Glutamatergic neuron (in vitro differentiated cells): ENCODE measurements at regions not wholly inside any gene's neighbourhood (a gene's known extent, or its start where the extent isn't known, plus 50 kb on each side); places are given as distances from the start of the nearest gene placed in this dataset.
"Not testable (repeated sequence)": the region's sequence is repeated elsewhere in the genome, so short reads cannot be mapped to it uniquely, and the experiment has no call there.

Experiments
- DNase-seq: peaks from one replicate; pipeline ENCODE4 v3.0.0; 2022
- H3K27ac Mint-ChIP-seq: one replicate; pipeline ENCODE4 v1.8.0; 2020; ENCODE audit warnings: mild to moderate bottlenecking, mixed read lengths, inconsistent platforms; ENCODE audit not compliant: unreplicated experiment
- H3K27me3 Mint-ChIP-seq: one replicate; pipeline ENCODE4 v1.8.0; 2020; ENCODE audit warnings: mild to moderate bottlenecking, moderate library complexity, mixed read lengths, inconsistent platforms; ENCODE audit not compliant: unreplicated experiment
- H3K36me3 Mint-ChIP-seq: one replicate; pipeline ENCODE4 v1.8.0; 2020; ENCODE audit warnings: mild to moderate bottlenecking, mixed read lengths, inconsistent platforms; ENCODE audit not compliant: unreplicated experiment
- H3K4me1 Mint-ChIP-seq: one replicate; pipeline ENCODE4 v1.8.0; 2020; ENCODE audit warnings: mild to moderate bottlenecking, low read depth, mixed read lengths, inconsistent platforms; ENCODE audit not compliant: unreplicated experiment
- H3K4me3 Mint-ChIP-seq: one replicate; pipeline ENCODE4 v1.8.0; 2020; ENCODE audit warnings: mild to moderate bottlenecking, mixed read lengths, inconsistent platforms; ENCODE audit not compliant: unreplicated experiment
- H3K9me3 Mint-ChIP-seq: one replicate; pipeline ENCODE4 v1.8.0; 2020; ENCODE audit warnings: mild to moderate bottlenecking, moderate library complexity, mixed read lengths, inconsistent platforms; ENCODE audit not compliant: unreplicated experiment
- CTCF ChIP-seq: fragments of 200-600 bp; sonication (generic); IDR thresholded peaks from one replicate; pipeline ENCODE4 v1.5.0; 2021; ENCODE audit not compliant: partially characterized antibody, unreplicated experiment

GRCh38 chr22:22771696-22772377, 115.8 kb upstream of the IGLL5 start:
- no peak for DNase-seq
- Mint-ChIP-seq H3K36me3 (peaks cover 4% of the 10 kb centered on the region), H3K4me3 (no peak overlapping the region), H3K4me1 (no peaks in the 10 kb centered on the region), H3K9me3 (no peaks in the 10 kb centered on the region), H3K27ac (no peak overlapping the region), H3K27me3 (peaks cover 8% of the 10 kb centered on the region)
- no peak for TF ChIP-seq CTCF

GRCh38 chr22:22772396-22772795, 115.2 kb upstream of the IGLL5 start:
- H3K4me1 Mint-ChIP-seq = no peaks in the 10 kb centered on the region
- H3K27ac Mint-ChIP-seq = no peak overlapping the region
- DNase-seq = no peak
- no peak for TF ChIP-seq CTCF
- no peak overlapping the region for H3K4me3 Mint-ChIP-seq
- H3K9me3 Mint-ChIP-seq = no peaks in the 10 kb centered on the region
- H3K36me3 Mint-ChIP-seq = peaks cover 4% of the 10 kb centered on the region
- H3K27me3 Mint-ChIP-seq = peaks cover 8% of the 10 kb centered on the region

- Mint-ChIP-seq H3K9me3 (no peaks in the 10 kb centered on the region), H3K4me3 (no peak overlapping the region), H3K27ac (no peak overlapping the region), H3K36me3 (peaks cover 4% of the 10 kb centered on the region), H3K27me3 (peaks cover 8% of the 10 kb centered on the region), H3K4me1 (no peaks in the 10 kb centered on the region)
- TF ChIP-seq CTCF = no peak
- no peak for DNase-seq
Measured at GRCh38 chr22:22772883-22773282, 114.7 kb upstream of the IGLL5 start.

GRCh38 chr22:22773427-22773826, 114.2 kb upstream of the IGLL5 start:
- Mint-ChIP-seq H3K27ac (no peak overlapping the region), H3K27me3 (peaks cover 8% of the 10 kb centered on the region), H3K4me1 (no peaks in the 10 kb centered on the region), H3K36me3 (peaks cover 3% of the 10 kb centered on the region), H3K9me3 (no peaks in the 10 kb centered on the region), H3K4me3 (no peak overlapping the region)
- DNase-seq = no peak
- TF ChIP-seq CTCF = no peak

- no peak overlapping the region for H3K4me3 Mint-ChIP-seq
- H3K27me3 Mint-ChIP-seq = peaks cover 7% of the 10 kb centered on the region
- H3K27ac Mint-ChIP-seq = no peak overlapping the region
- H3K36me3 Mint-ChIP-seq = no peaks in the 10 kb centered on the region
- no peaks in the 10 kb centered on the region for H3K4me1 Mint-ChIP-seq
- no peak for DNase-seq
- no peaks in the 10 kb centered on the region for H3K9me3 Mint-ChIP-seq
- no peak for TF ChIP-seq CTCF
Measured at GRCh38 chr22:22773979-22774604, 113.5 kb upstream of the IGLL5 start.

- H3K27me3 Mint-ChIP-seq, H3K4me3 Mint-ChIP-seq, H3K4me1 Mint-ChIP-seq, H3K27ac Mint-ChIP-seq, H3K9me3 Mint-ChIP-seq, DNase-seq, H3K36me3 Mint-ChIP-seq: not testable (repeated sequence)
Measured at GRCh38 chr22:22774762-22775161, 112.9 kb upstream of the IGLL5 start.
